Chondrocyte (in vitro differentiated cells): ENCODE measurements at regions not wholly inside any gene's neighbourhood (a gene's known extent, or its start where the extent isn't known, plus 50 kb on each side); places are given as distances from the start of the nearest gene placed in this dataset.
"Not testable (repeated sequence)": the region's sequence is repeated elsewhere in the genome, so short reads cannot be mapped to it uniquely, and the experiment has no call there.

Experiments used
- DNase-seq: peaks from one replicate; pipeline ENCODE4 v3.0.0; 2021; ENCODE audit warnings: mixed read lengths, low spot score
- H3K27ac Mint-ChIP-seq: one replicate; pipeline ENCODE4 v1.8.0; 2021; ENCODE audit warnings: mild to moderate bottlenecking, moderate library complexity, mixed read lengths; ENCODE audit not compliant: unreplicated experiment
- H3K27me3 Mint-ChIP-seq: 2 replicates; pipeline ENCODE4 v1.8.0; 2021; ENCODE audit warnings: low read depth, mixed read lengths
- H3K36me3 Mint-ChIP-seq: 2 replicates; pipeline ENCODE4 v1.8.0; 2021; ENCODE audit warnings: low read depth, mixed read lengths
- H3K4me1 Mint-ChIP-seq: 2 replicates; pipeline ENCODE4 v1.8.0; 2021; ENCODE audit warnings: low read depth, mild to moderate bottlenecking, mixed read lengths
- H3K4me3 Mint-ChIP-seq: one replicate; pipeline ENCODE4 v1.8.0; 2021; ENCODE audit warnings: mild to moderate bottlenecking, moderate library complexity, mixed read lengths; ENCODE audit not compliant: unreplicated experiment
- H3K9me3 Mint-ChIP-seq: 2 replicates; pipeline ENCODE4 v1.8.0; 2021; ENCODE audit warnings: low read depth, mixed read lengths
- TF ChIP-seq, protein P1 (sequence below): fragments of 200-600 bp; sonication (generic); IDR thresholded peaks from 2 replicates; pipeline ENCODE4 v1.5.0; 2021; ENCODE audit warnings: antibody characterized with exemption, mild to moderate bottlenecking, moderate library complexity

DNA sequence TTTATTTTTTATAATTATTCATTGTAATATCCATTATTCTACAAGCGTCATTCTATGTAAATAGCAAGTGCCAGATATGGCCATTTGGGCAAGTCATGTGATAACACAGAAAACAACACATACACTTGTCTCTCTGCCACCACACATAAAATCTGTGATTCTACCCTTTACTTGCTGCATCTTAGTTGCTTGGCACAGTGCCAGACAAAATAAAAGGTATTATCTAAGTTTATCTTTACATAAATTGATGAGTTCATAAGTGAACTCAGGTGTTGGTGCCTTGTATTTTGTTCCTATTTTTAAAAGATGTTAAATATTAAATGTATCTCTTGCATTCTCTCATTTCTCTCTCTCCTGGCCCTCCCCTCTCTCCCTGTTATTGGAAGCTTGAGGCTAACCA, 1458.7 kb downstream of the CDH11 start:
- H3K4me1 Mint-ChIP-seq: no peaks in the 10 kb centered on the region
- no peak for DNase-seq
- no peaks in the 10 kb centered on the region for H3K9me3 Mint-ChIP-seq
- no peaks in the 10 kb centered on the region for H3K36me3 Mint-ChIP-seq
- TF ChIP-seq, protein P1, sequence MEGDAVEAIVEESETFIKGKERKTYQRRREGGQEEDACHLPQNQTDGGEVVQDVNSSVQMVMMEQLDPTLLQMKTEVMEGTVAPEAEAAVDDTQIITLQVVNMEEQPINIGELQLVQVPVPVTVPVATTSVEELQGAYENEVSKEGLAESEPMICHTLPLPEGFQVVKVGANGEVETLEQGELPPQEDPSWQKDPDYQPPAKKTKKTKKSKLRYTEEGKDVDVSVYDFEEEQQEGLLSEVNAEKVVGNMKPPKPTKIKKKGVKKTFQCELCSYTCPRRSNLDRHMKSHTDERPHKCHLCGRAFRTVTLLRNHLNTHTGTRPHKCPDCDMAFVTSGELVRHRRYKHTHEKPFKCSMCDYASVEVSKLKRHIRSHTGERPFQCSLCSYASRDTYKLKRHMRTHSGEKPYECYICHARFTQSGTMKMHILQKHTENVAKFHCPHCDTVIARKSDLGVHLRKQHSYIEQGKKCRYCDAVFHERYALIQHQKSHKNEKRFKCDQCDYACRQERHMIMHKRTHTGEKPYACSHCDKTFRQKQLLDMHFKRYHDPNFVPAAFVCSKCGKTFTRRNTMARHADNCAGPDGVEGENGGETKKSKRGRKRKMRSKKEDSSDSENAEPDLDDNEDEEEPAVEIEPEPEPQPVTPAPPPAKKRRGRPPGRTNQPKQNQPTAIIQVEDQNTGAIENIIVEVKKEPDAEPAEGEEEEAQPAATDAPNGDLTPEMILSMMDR: no peak
- H3K27ac Mint-ChIP-seq: no peak overlapping the region
- H3K4me3 Mint-ChIP-seq: no peak overlapping the region
- no peaks in the 10 kb centered on the region for H3K27me3 Mint-ChIP-seq

DNA sequence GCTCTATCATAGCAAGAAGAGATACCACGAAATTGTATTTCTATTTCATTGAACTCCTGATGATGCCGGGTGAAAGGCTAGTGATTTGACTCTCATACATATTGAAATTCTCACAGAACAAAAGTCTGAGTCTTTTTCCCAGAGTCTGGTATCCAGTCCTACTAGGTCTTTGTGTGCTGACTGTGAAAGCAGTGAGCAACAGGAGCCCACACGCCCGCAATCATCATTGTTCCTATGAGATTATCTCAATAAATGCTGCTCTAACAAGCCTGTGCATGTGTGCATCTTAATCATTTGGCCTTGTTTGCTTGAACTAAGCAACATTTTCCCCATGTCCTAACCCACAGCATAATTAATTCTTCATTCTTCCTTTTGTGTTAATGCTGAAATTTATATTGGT, 1466.0 kb downstream of the CDH11 start:
- Mint-ChIP-seq H3K4me3 (no peak overlapping the region), H3K36me3 (no peaks in the 10 kb centered on the region), H3K27me3 (peaks cover 14% of the 10 kb centered on the region), H3K27ac (no peak overlapping the region), H3K4me1 (no peaks in the 10 kb centered on the region), H3K9me3 (no peaks in the 10 kb centered on the region)
- TF ChIP-seq, protein P1: no peak
- no peak for DNase-seq

DNA sequence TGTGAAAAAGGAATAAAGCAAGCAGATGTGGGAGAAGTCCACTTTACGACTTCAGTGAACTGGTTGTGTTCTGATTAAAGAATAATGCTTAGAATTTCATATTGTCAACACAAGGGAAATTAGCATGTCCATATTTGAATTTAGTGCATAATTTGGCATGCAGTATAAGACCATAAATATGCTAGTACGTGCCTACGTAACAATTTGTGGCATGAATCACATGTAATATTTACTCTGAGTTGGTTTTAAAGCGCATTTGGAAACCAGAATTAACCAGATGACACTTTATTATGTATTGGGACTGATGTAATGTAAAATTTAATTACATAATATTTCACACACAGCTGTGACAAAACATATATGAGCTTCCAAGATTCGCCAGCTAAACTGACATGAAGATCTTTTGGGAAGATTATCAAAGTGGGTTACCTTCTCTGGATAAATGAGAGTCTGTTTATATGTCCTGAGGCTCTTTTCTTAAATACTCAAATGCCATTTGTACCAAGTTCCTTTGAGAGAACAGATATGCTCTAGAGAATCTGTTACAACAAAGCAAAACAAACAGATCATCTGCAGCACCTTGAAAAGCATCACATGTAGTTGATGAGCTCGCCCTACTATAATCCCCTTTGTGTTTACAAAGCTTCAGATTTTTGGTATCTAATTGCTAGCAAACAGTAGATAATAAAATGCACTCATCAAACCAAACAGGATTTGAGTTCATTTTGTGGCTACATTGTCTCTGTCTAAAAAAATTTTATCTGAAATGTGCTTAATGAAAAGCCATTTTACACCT, 1468.6 kb downstream of the CDH11 start:
- no peak for DNase-seq
- H3K9me3 Mint-ChIP-seq: no peaks in the 10 kb centered on the region
- H3K36me3 Mint-ChIP-seq: no peaks in the 10 kb centered on the region
- TF ChIP-seq, protein P1: no peak
- H3K4me3 Mint-ChIP-seq: no peak overlapping the region
- no peak overlapping the region for H3K27ac Mint-ChIP-seq
- no peaks in the 10 kb centered on the region for H3K4me1 Mint-ChIP-seq
- H3K27me3 Mint-ChIP-seq: peaks cover 15% of the 10 kb centered on the region

DNA sequence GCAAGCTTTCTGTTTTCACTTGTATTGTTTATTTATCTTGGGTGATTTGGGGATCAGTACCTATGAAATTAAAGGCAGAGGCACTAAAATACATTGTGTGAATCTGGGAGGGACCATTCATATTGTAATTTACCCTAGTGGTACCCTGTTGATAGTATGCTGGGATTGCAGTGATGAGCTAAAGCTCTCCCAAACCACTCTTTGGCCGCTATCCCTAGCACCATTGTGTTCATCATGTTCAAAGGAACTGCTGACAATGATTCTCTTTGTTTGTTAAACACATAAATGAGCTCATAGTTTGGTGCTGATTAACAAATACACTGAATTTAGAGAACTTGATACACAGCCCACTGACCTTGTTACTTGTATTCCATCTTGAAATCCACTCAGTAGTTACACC, 1469.8 kb downstream of the CDH11 start:
- no peaks in the 10 kb centered on the region for H3K36me3 Mint-ChIP-seq
- peaks cover 21% of the 10 kb centered on the region for H3K27me3 Mint-ChIP-seq
- H3K4me3 Mint-ChIP-seq: no peak overlapping the region

DNA sequence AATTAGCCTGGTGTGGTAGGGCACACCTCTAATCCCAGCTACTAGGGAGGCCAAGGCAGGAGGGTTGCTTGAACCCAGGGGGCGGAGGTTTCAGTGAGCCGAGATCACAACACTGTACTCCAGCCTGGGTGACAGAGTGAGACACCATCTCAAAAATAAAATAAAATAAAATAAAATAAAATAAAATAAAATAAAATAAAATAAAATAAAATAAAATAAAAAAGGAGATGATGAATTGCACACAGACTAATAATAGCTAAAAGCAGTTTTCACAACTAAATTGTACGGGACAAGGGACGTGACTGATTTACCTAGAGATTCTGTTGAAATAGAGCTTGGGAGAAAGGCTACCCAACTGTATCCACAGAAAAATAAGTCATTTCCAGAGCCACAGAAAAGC, 1471.3 kb downstream of the CDH11 start:
- H3K27ac Mint-ChIP-seq: no peak overlapping the region
- H3K27me3 Mint-ChIP-seq: peaks cover 24% of the 10 kb centered on the region
- no peak for DNase-seq
- H3K4me3 Mint-ChIP-seq: no peak overlapping the region
- H3K36me3 Mint-ChIP-seq: no peaks in the 10 kb centered on the region
- H3K9me3 Mint-ChIP-seq: no peaks in the 10 kb centered on the region
- TF ChIP-seq, protein P1: no peak
- no peaks in the 10 kb centered on the region for H3K4me1 Mint-ChIP-seq

More for the DNA sequence above, 1469.8 kb downstream of the CDH11 start:
- no peaks in the 10 kb centered on the region for H3K9me3 Mint-ChIP-seq
- H3K4me1 Mint-ChIP-seq: no peaks in the 10 kb centered on the region
- no peak for DNase-seq
- H3K27ac Mint-ChIP-seq: no peak overlapping the region
- TF ChIP-seq, protein P1: no peak

DNA sequence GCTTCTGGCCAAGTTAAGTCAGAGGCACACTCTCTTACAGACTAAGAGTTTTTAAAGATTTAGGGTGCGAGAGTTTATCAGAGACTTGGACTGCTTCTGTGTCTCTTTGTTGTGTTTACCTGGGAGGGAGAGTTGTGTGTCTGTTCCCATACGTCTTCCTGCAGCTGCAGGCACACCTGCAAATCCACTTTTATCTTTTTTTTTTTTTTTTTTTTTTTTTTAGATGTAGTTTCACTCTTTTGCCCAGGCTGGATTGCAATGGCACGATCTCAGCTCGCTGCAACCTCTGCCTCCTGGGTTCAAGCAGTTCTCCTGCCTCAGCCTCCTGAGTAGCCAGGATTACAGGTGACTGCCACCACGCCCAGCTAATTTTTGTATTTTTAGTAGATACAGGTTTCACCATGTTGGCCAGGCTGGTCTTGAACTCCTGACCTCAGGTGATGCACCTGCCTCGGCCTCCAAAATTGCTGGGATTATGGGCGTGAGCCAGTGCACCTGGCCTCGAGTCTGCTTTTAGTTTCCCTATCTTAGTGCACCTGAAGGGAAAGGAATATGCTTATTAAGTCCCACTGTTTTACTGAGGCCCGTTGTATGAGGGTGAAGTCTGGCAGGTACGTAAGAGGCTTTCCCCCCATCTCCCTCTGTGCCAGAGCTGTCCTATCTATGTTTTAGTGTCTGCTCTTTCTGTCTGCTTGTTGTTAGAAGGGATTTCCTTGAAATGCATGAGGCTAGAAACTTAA, 1488.0 kb downstream of the CDH11 start:
- DNase-seq, H3K4me1 Mint-ChIP-seq, H3K36me3 Mint-ChIP-seq, H3K4me3 Mint-ChIP-seq, H3K27ac Mint-ChIP-seq: not testable (repeated sequence)
- Mint-ChIP-seq H3K27me3 (peaks cover 13% of the 10 kb centered on the region), H3K9me3 (peaks cover 13% of the 10 kb centered on the region)
